ENCODE measurements at regions not wholly inside any gene's neighbourhood (a gene's known extent, or its start where the extent isn't known, plus 50 kb on each side); places are given as distances from the start of the nearest gene placed in this dataset.

- intact Hi-C loops (cut with DNase I; ENCODE audit: low total_unique reads): no loop called here
- no peaks in the 10 kb centered on the region for H3K4me1 ChIP-seq
- no peak overlapping the region for H3K27ac ChIP-seq
- no peaks in the 10 kb centered on the region for H3K36me3 ChIP-seq
- no peaks in the 10 kb centered on the region for H3K27me3 ChIP-seq
- TF ChIP-seq CTCF (IDR thresholded peaks at IDR 0.05) (no peak), POLR2AphosphoS5 (IDR thresholded peaks at IDR 0.05) (no peak), EP300 (IDR thresholded peaks at IDR 0.05) (no peak), POLR2A (IDR thresholded peaks at IDR 0.05) (no peak)
- no peaks in the 10 kb centered on the region for H3K9me3 ChIP-seq
- WGBS, 5 donors: 3 to 50% (median 29%) methylated on average over 1 of the region's 1 CpG
- no peak for DNase-seq
- H3K4me3 ChIP-seq: no peak overlapping the region
Measured at GRCh38 chr4:153987291-153987690, 198.4 kb upstream of the SFRP2 start.

DNA sequence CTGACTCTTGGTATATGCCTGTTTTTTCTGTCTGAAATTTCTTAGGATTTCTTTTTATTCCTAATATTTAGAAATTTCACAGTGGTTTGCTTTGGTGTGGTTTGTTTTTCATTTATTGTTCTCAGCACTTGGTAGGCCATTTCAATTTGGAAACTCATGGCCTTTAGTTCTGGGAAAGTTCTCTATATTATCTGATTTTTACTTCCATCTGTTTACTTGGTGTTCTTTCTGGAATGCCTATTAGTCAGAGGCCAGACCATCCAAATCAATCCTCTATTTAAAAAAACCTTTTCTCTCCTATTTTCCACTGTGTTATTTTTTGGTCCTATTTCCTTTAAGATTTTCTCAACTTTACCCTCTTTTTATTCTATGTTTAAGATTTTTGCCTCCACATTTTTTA is 188.1 kb upstream of the SFRP2 start:
- H3K36me3 ChIP-seq: no peaks in the 10 kb centered on the region
- no peak for DNase-seq
- no peak overlapping the region for H3K27ac ChIP-seq
- peaks cover 4 to 11% (median 8%) of the 10 kb centered on the region in 4 donors for H3K9me3 ChIP-seq
- H3K27me3 ChIP-seq: no peaks in the 10 kb centered on the region
- intact Hi-C loops (cut with DNase I; ENCODE audit: low total_unique reads): no loop called here
- no peak overlapping the region for H3K4me3 ChIP-seq
- H3K4me1 ChIP-seq: no peaks in the 10 kb centered on the region
- no peak for TF ChIP-seq POLR2AphosphoS5 (IDR thresholded peaks at IDR 0.05)
- TF ChIP-seq CTCF (IDR thresholded peaks at IDR 0.05): no peak

DNA sequence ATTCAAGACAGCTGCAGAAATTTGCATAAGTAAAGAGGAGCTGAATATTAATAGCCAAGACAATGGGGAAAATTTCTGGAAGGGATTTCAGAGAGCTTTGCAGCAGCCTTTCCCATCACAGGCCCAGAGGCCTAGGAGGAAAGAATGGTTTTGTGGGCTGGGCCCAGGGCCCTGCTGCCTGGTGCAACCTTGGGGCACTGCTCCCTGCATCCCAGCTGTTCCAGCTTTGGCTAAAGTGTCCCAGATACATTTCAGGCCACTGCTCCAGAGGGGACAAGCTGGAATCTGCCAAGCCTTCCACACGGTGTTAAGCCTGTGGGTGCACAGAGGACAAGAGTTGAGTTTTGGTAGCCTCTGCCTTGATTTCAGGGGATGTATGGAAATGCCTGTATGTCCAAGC is 185.6 kb upstream of the SFRP2 start:
- Histone ChIP-seq H3K9me3 (peaks cover 4 to 11% (median 8%) of the 10 kb centered on the region in 4 donors), H3K36me3 (no peaks in the 10 kb centered on the region), H3K27ac (no peak overlapping the region), H3K4me1 (no peaks in the 10 kb centered on the region), H3K27me3 (no peaks in the 10 kb centered on the region), H3K4me3 (no peak overlapping the region)
- intact Hi-C loops (cut with DNase I; ENCODE audit: low total_unique reads): no loop called here
- WGBS, 5 donors: 89 to 96% (median 93%) methylated on average over 1 of the region's 1 CpG; no CpG with 5 or more reads in 1 of the 5 donors
- no peak for DNase-seq
- TF ChIP-seq POLR2AphosphoS5 (IDR thresholded peaks at IDR 0.05) (no peak), CTCF (IDR thresholded peaks at IDR 0.05) (no peak), EP300 (IDR thresholded peaks at IDR 0.05) (no peak), POLR2A (IDR thresholded peaks at IDR 0.05) (no peak)

DNA sequence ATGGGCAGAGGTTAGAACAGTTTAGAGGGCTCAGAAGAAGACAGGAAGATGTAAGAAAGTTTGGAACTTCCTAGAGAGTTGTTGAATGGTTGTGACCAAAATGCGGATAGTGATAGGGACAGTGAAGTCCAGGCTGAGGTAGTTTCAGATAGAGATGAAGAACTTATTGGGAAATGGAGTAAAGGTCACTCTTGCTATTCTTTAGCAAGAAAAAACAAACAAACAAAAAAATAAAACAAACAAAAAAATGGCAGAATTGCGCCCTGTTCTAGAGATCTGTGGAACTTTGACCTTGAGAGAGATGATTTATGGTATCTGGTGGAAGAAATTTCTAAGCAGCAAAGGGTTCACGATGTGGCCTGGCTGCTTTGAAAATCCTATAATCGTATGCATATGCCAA is 185.1 kb upstream of the SFRP2 start:
- no peak for TF ChIP-seq EP300 (IDR thresholded peaks at IDR 0.05)
- TF ChIP-seq POLR2A (IDR thresholded peaks at IDR 0.05): no peak
- TF ChIP-seq CTCF (IDR thresholded peaks at IDR 0.05): no peak
- no peak for TF ChIP-seq POLR2AphosphoS5 (IDR thresholded peaks at IDR 0.05)
- intact Hi-C loops (cut with DNase I; ENCODE audit: low total_unique reads): no loop called here
- 46 to 86% (median 56%) methylated on average over 4 of the region's 4 CpGs for WGBS, 5 donors

More for the DNA sequence above, 185.1 kb upstream of the SFRP2 start:
- Histone ChIP-seq H3K36me3 (no peaks in the 10 kb centered on the region), H3K9me3 (peaks cover 4 to 11% (median 8%) of the 10 kb centered on the region in 4 donors), H3K4me1 (no peaks in the 10 kb centered on the region), H3K27ac (no peak overlapping the region), H3K27me3 (no peaks in the 10 kb centered on the region), H3K4me3 (no peak overlapping the region)
- DNase-seq: no peak
